Ishikawa (cell line): ENCODE measurements at regions not wholly inside any gene's neighbourhood (a gene's known extent, or its start where the extent isn't known, plus 50 kb on each side); places are given as distances from the start of the nearest gene placed in this dataset.

Experiments
- CEBPB ChIP-seq: IDR thresholded peaks from 2 replicates; pipeline ENCODE4 v1.6.1; 2012
- CREB1 ChIP-seq: IDR thresholded peaks from 2 replicates; pipeline ENCODE4 v1.6.1; 2012; ENCODE audit warnings: low read depth
- EGR1 ChIP-seq: IDR thresholded peaks from 2 replicates; pipeline ENCODE4 v1.6.1; 2012
- EP300 ChIP-seq: IDR thresholded peaks from 2 replicates; pipeline ENCODE4 v1.6.1; 2012; ENCODE audit warnings: borderline replicate concordance
- FOXM1 ChIP-seq: IDR thresholded peaks from 2 replicates; pipeline ENCODE4 v1.6.1; 2012; ENCODE audit warnings: low read depth, borderline replicate concordance
- NFIC ChIP-seq: IDR thresholded peaks from 2 replicates; pipeline ENCODE4 v1.6.1; 2012
- RAD21 ChIP-seq: IDR thresholded peaks from 2 replicates; pipeline ENCODE4 v1.6.1; 2012; ENCODE audit warnings: low read depth
- REST ChIP-seq: IDR thresholded peaks from 2 replicates; pipeline ENCODE4 v1.6.1; 2012; ENCODE audit warnings: low read depth, mild to moderate bottlenecking
- TAF1 ChIP-seq: IDR thresholded peaks from 2 replicates; pipeline ENCODE4 v1.6.1; 2012; ENCODE audit warnings: low read depth, mild to moderate bottlenecking
- TCF12 ChIP-seq: IDR thresholded peaks from 2 replicates; pipeline ENCODE4 v1.6.1; 2012; ENCODE audit warnings: low read depth
- TEAD4 ChIP-seq: IDR thresholded peaks from 2 replicates; pipeline ENCODE4 v1.6.1; 2012
- USF1 ChIP-seq: IDR thresholded peaks from 2 replicates; pipeline ENCODE4 v1.6.1; 2012
- YY1 ChIP-seq: IDR thresholded peaks from 2 replicates; pipeline ENCODE4 v1.6.1; 2012; ENCODE audit warnings: low read depth
- ZBTB7A ChIP-seq: IDR thresholded peaks from 2 replicates; pipeline ENCODE4 v1.6.1; 2012; ENCODE audit warnings: low read depth
- TF ChIP-seq, protein P1 (sequence below): IDR thresholded peaks from 2 replicates; pipeline ENCODE4 v1.6.1; 2012

DNA sequence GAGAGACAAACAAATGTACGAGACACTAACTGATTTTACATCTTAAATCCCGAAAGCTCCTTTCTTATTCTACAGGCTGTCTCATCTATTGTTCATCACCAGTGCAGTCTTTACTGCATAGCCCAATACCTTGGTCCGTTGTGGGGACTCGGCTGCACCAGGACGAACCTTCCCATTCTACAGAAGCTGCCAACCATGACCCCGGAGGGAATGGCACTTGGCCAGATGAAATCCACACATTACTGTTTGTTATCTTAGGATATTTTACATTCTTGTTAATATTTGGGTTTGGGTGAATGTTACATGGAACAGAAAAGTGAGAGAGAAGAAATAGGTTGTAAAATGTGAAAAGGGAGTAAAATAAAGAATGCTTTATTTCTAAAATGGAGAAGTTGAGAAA, 195.1 kb downstream of the RFC3 start:
- no peak for TF ChIP-seq TCF12
- TF ChIP-seq REST: no peak
- TF ChIP-seq FOXM1: no peak
- TF ChIP-seq NFIC: no peak
- TF ChIP-seq YY1: no peak
- TF ChIP-seq CREB1: no peak
- TF ChIP-seq USF1: no peak
- no peak for TF ChIP-seq EGR1
- TF ChIP-seq TAF1: no peak
- no peak for TF ChIP-seq EP300
- TF ChIP-seq RAD21: no peak
- no peak for TF ChIP-seq ZBTB7A
- TF ChIP-seq CEBPB: no peak
- TF ChIP-seq TEAD4: no peak
- TF ChIP-seq, protein P1, sequence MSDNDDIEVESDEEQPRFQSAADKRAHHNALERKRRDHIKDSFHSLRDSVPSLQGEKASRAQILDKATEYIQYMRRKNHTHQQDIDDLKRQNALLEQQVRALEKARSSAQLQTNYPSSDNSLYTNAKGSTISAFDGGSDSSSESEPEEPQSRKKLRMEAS: no peak

- TF ChIP-seq ZBTB7A (no peak), REST (no peak), CEBPB (no peak), NFIC (no peak), CREB1 (no peak), RAD21 (no peak), TEAD4 (no peak), EGR1 (no peak), TCF12 (no peak), FOXM1 (no peak), EP300 (no peak), USF1 (no peak), YY1 (no peak), TAF1 (no peak)
- TF ChIP-seq, protein P1: no peak
These were observed 199.3 kb downstream of the RFC3 start for GRCh38 chr13:34017231-34017630.

DNA sequence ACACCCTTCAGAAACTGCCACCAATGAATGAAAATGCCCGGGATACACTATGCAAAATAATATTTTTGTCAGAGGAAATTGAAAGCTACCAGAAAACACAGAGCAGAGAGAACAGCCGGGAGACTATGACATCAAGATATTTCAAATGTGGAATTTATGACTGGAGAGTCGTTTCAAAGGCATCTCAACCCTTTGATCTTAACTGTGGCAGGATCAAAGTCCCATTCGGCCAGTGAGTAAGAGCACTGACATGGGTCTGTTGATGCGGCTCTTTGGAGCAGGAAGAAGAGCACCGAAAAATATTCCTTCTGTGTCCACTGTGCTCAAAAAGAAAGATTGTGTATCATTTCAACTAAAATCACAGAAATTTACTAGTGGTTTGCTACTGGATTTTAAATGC, 201.9 kb downstream of the RFC3 start:
- no peak for TF ChIP-seq TEAD4
- TF ChIP-seq, protein P1: no peak
- no peak for TF ChIP-seq REST

DNA sequence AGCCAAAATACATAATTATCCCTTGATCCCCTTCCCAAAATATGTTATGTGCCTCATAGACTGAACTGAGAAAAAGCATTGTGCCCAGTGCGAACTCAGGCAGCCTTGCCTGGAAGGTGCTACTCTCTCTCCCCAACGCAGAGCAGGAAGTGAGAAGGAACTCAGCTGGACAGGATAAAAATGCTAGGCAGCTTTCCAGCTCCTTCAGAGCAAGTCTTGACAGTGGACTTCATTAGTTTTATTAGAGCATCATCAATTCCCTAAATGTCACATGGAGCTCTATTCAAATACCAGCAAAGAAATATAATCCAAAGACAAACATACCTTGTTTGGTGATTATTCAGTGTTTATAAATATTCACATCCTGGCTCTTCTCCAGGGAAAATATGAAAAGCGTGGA, 202.4 kb downstream of the RFC3 start:
- TF ChIP-seq TCF12: no peak

GRCh38 chr13:34021619-34022018, 203.7 kb downstream of the RFC3 start:
- TF ChIP-seq EGR1 (no peak), TEAD4 (no peak), NFIC (no peak), EP300 (no peak), YY1 (no peak)
- TF ChIP-seq, protein P1: no peak
